GM18907 (cell line): ENCODE measurements at regions not wholly inside any gene's neighbourhood (a gene's known extent, or its start where the extent isn't known, plus 50 kb on each side); places are given as distances from the start of the nearest gene placed in this dataset.
A peak's percentile ranks its signal among the peaks of the same experiment; 100 is the strongest.

Experiments used
- ATAC-seq: cut with Tn5 transposase; IDR thresholded peaks from one replicate; pipeline ENCODE4 v1.9.1; 2021; ENCODE audit warnings: mild to moderate bottlenecking, moderate library complexity; ENCODE audit not compliant: unreplicated experiment

DNA sequence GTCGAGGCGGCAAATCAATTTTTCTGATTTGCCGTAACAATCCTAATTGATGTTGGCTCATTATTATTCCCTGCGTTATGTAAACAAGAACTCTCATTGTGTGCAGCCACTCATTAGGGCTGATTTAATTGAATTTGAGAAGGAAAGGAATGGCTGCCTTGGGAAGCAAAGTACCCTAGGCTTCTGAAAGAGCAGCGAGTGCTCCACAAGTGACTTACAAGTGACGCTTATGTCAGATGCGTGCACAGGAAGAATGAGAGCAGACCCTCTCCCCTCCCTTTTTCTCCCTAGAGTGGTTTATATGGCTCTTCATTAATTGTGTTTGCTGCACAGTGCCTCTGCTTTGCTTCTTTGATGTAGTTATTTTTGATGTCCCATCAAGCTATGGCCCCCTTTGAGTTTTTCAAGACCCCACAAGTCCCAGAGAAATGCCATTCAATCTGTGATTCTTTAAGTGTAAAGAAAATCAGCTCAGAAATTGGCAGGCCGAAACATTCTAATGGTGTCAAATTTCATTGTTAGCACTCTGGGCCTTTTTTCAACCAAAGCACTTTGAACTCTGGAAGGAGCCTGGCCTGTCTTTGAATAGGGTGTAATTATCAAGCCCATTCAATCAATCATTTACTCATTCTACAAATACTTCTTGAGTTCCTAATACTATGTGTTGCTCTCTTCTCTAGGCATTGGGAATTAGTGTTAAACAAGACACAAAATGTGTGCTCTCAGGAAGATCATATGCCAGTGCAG is 86.8 kb upstream of the VAV3 start:
- ATAC-seq, result no peak

DNA sequence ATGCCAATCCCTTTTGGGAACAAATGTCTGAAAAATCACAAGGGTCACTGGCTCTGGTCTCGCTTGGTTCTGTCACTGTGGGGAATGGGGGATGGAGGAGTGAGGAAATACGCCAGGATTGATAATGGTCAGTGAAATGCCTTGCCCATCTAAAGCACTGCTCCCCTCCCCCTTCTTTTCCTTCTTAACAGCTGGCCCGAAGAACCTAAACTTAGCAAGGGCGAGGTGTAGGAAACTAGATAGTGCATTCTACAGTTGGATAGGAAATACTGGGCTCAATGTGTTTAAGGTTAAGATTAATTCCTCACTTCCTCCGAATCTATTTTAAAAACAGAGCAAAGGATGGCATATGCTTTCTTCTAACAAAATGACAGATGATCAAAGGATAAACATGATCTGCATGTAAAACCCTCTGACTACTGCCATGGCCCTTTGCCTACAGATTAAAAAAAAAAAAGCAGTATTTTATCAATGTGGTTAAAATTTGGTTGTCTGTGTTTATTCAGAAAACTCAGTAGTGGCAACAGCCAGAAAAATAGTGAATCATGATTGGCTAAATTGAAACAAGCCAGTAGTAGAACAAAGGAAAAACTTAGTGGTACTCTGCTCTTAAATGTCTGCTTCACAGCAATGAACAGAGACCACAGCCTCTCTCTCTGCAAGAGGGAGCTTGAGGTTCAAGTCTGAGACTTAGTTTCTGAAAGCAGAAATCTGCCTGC is 86.1 kb upstream of the VAV3 start:
- no peak for ATAC-seq

DNA sequence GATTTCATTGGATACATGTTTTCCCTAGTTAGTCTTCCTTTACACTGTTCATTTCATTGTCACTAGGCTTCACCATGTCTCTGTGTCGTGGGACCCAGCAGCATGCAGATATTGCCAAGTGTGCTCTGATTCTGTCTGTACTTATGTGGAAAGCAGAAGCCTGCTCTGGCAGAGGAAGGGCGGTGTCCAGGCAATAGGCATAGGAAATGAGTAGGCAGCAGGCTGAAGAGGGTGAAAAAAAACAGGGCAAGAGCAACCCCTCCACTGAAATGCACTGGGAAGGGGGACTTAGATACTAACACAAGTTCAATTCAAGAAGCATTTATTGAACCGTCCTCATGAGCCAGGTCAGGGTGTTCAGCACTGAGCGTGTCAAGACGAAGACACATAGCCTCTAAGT is 85.2 kb upstream of the VAV3 start:
- no peak for ATAC-seq

DNA sequence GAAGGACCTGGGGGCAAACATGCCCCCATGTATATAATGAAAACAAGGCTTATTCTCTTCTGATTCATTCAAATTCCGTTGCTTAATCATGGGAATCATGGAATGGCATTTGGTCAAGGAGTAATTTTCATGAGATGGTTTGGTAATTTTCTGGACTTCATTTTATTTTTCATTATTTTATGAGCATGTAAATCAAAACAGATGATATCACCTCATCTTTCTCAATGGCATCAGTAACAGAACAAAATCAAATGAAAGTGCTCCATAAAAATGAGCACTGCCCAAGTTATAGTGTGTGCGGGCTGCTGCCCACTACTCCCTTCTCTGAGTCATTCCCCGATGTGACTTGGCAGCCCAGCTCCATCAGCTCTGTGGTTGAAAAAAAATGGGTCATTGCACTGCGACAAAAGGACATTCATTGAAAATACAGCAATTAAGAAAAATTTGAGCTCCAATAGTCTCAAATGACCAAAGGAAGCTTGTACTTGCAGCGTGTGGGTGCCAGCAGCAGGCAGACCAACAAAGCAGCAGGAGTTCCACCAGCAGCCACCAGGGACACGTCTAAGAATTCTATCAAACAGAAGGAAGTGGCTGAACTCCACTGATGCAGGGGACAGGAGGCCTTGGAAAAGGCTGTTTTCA is 84.3 kb upstream of the VAV3 start:
- no peak for ATAC-seq

- no peak for ATAC-seq
These were observed 83.6 kb upstream of the VAV3 start for GRCh38 chr1:108048301-108049177.

DNA sequence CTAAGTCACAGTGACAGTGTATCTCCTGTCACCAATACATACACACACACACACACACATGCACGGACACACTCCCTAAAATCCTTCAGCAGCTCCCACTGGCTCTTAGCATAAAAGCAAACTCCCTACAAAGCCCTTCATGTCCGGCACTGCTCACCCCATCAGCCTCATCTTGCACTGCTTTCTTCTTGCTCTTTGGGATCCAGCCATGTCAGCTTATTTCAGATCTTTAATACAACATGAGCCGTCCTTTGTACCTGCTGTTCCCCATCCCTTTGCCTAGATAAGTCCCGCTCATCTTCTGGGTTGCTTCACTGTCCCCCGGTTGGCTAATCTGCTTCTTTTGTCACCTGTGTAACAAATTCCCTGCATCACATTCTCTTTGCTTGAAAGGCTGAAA is 82.1 kb upstream of the VAV3 start:
- ATAC-seq, result no peak

DNA sequence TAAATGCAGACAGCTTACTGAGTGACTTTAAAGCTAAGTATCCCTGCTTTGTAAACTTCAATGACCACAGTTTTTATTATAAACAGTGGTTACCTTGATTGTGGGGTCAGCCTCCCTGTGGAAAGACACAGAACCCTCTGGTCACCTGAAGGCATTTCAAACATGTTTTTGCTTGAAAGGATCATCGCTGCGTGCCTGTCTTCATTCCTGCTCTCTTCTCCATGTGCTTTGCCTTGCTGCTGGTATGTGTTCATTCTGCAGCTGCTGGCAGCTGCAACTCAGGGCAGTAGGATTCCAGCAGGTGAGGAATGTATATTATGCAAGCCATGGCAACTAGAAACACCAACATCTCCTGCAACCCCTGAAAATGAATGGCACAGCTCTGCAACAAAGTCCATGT is 81.0 kb upstream of the VAV3 start:
- ATAC-seq, result no peak

DNA sequence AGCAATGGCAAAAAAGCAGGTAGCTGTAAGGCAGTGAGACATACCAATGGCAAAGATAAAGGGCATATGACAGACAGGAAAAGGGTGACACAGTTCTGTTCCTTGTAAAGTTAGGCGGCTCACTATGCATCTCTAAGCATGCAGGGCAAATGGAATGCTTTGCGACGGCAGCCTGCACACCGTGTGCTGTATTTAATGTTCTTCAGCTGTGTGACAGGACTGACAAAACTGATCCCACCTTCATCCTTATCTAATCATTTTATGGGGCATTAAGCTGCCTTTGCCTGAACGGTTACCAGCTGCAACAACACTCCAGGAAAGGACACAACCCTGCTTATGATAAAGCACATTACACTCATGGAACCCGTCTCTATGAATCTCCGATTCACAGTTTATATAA is 80.5 kb upstream of the VAV3 start:
- ATAC-seq, result no peak

- ATAC-seq, result no peak
These were observed 79.3 kb upstream of the VAV3 start for GRCh38 chr1:108044318-108044717.

- peak; percentile 49 for ATAC-seq
These were observed 78.7 kb upstream of the VAV3 start for GRCh38 chr1:108043707-108044106.

GRCh38 chr1:108042610-108043009 is 77.6 kb upstream of the VAV3 start:
- ATAC-seq, result no peak

- ATAC-seq, result no peak
These were observed 76.6 kb upstream of the VAV3 start for GRCh38 chr1:108041360-108042142.

- ATAC-seq, result no peak
These were observed 73.8 kb upstream of the VAV3 start for GRCh38 chr1:108038653-108039236.

- ATAC-seq, result no peak
These were observed 72.0 kb upstream of the VAV3 start for GRCh38 chr1:108036796-108037562.

GRCh38 chr1:108034396-108034795 is 69.4 kb upstream of the VAV3 start:
- ATAC-seq, result no peak

DNA sequence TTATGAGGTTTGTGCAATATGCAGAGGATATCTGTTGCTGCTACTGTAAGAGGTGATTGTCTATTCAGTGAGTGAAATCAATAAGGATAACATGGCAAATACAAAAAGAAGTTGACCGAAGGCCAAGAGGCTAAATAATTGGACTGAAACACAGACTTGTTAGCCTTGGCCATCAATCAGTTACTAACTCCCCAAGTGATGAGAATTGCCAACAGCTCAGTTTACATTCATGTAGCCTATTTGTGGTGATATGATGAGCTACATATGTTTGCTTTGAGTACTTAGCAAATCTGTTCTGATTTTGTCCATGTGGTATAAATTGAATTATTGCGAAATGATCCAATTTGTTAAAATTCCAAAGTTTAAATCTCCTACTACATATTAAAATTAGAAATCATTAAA is 68.6 kb upstream of the VAV3 start:
- ATAC-seq, result no peak

DNA sequence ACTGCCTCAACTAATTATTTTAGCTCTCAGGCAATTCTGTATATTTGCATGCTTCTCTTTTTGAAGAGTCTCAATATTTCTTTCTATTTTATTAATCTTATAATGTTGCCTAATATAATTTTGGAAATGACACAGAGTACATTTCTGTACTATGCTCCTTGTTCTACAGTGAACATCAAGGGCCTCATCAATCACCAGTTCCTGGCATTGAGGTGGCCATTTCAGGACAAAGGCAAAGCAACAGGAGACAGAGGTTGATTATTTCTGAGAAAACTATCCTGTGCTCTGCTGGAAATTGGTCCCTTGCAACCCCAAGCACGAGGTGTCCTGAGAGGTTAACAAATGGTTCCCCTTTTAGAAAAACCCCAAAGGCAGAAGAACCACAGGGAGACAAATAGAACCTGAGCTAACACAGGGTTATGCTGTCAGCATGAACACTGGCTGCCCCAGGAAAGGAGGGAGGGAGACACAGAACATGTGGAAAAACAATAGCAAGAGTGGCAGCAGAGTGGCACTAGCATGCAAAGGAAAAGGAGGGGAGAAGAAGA is 63.9 kb upstream of the VAV3 start:
- ATAC-seq, result no peak

- no peak for ATAC-seq
These were observed 62.4 kb upstream of the VAV3 start for GRCh38 chr1:108027389-108027788.

- ATAC-seq, result no peak
These were observed 52.7 kb upstream of the VAV3 start for GRCh38 chr1:108017698-108018097.
